ENCODE measurements at regions not wholly inside any gene's neighbourhood (a gene's known extent, or its start where the extent isn't known, plus 50 kb on each side); places are given as distances from the start of the nearest gene placed in this dataset.
"Not testable (repeated sequence)": the region's sequence is repeated elsewhere in the genome, so short reads cannot be mapped to it uniquely, and the experiment has no call there.

GRCh38 chr20:30579069-30579468, 678.4 kb upstream of the DEFB115 start:
- not testable (repeated sequence) for TF ChIP-seq EZH2 (IDR thresholded peaks at IDR 0.05; ENCODE audit: borderline replicate concordance, low read depth, low read length, severe bottlenecking); CTCF (IDR thresholded peaks at IDR 0.05; ENCODE audit: borderline replicate concordance, extremely low read depth, low read length, poor library complexity, severe bottlenecking)

All from DND-41 (cell line).